ENCODE measurements at regions not wholly inside any gene's neighbourhood (a gene's known extent, or its start where the extent isn't known, plus 50 kb on each side); places are given as distances from the start of the nearest gene placed in this dataset.

DNA sequence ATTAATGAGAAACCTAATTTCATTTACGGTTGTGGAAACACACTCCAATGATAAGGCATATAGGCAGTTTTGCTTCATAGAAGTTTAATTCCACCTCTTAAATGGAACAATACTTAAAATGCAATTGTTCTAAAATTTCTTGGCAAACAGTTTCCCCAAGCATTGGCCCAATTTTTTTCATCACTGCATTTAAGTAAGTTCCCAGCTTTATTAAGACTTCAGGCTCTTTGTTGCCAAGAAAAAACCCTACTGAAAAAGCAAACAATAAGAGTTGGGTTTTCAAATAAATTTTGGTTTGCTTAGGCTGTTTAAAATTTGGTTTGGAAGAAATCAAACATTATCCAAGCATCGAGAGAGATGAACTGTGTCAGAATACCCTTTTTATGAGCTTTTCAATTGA, 690.9 kb upstream of the NRSN1 start:
- POLR2A ChIA-PET = no interaction called here
- Mint-ChIP-seq H3K27ac (no peak overlapping the region), H3K36me3 (peaks cover under 1% of the 10 kb centered on the region), H3K27me3 (ENCODE audit: low read depth) (no peaks in the 10 kb centered on the region), H3K9me3 (peaks cover 12% of the 10 kb centered on the region), H3K4me1 (no peaks in the 10 kb centered on the region), H3K4me3 (no peak overlapping the region)
- TF ChIP-seq IRF2 (CRISPR knock-in tag; IDR thresholded peaks at IDR 0.05; ENCODE audit: borderline replicate concordance, low read depth) (no peak), RELA (CRISPR knock-in tag; IDR thresholded peaks at IDR 0.05; ENCODE audit: borderline replicate concordance) (no peak), FOXJ3 (CRISPR knock-in tag; IDR thresholded peaks at IDR 0.05; ENCODE audit: borderline replicate concordance) (no peak), MYBL2 (CRISPR knock-in tag; IDR thresholded peaks at IDR 0.05) (no peak), ZNF396 (CRISPR knock-in tag; IDR thresholded peaks at IDR 0.05; ENCODE audit: borderline replicate concordance) (no peak), SOX15 (CRISPR knock-in tag; IDR thresholded peaks at IDR 0.05) (no peak)
- TF ChIP-seq, protein P1, sequence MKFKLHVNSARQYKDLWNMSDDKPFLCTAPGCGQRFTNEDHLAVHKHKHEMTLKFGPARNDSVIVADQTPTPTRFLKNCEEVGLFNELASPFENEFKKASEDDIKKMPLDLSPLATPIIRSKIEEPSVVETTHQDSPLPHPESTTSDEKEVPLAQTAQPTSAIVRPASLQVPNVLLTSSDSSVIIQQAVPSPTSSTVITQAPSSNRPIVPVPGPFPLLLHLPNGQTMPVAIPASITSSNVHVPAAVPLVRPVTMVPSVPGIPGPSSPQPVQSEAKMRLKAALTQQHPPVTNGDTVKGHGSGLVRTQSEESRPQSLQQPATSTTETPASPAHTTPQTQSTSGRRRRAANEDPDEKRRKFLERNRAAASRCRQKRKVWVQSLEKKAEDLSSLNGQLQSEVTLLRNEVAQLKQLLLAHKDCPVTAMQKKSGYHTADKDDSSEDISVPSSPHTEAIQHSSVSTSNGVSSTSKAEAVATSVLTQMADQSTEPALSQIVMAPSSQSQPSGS (CRISPR knock-in tag; IDR thresholded peaks at IDR 0.05; ENCODE audit: borderline replicate concordance, low read depth) = no peak
- DNase-seq (ENCODE audit: low spot score) = no peak
- CTCF ChIA-PET = no interaction called here
- ATAC-seq = no peak

GRCh38 chr6:23435798-23436197, 690.2 kb upstream of the NRSN1 start:
- H3K27me3 Mint-ChIP-seq (ENCODE audit: low read depth) = no peaks in the 10 kb centered on the region
- TF ChIP-seq CREB1 (CRISPR knock-in tag; IDR thresholded peaks at IDR 0.05) (no peak), ZNF423 (CRISPR knock-in tag; IDR thresholded peaks at IDR 0.05) (no peak), CDX4 (CRISPR knock-in tag; IDR thresholded peaks at IDR 0.05; ENCODE audit: borderline replicate concordance) (no peak), TEAD4 (CRISPR knock-in tag; IDR thresholded peaks at IDR 0.05) (no peak)
- TF ChIP-seq, protein P2, sequence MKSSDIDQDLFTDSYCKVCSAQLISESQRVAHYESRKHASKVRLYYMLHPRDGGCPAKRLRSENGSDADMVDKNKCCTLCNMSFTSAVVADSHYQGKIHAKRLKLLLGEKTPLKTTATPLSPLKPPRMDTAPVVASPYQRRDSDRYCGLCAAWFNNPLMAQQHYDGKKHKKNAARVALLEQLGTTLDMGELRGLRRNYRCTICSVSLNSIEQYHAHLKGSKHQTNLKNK (CRISPR knock-in tag; IDR thresholded peaks at IDR 0.05) = no peak
- no peaks in the 10 kb centered on the region; the same call in 1 of the 2 replicates for H3K36me3 Mint-ChIP-seq
- POLR2A ChIA-PET = no interaction called here
- H3K4me1 Mint-ChIP-seq = no peaks in the 10 kb centered on the region
- CTCF ChIA-PET = no interaction called here
- H3K9me3 Mint-ChIP-seq = peaks cover 6% of the 10 kb centered on the region
- ATAC-seq (no peak), DNase-seq (ENCODE audit: low spot score) (no peak)
- no peak overlapping the region for H3K4me3 Mint-ChIP-seq
- H3K27ac Mint-ChIP-seq = no peak overlapping the region

GRCh38 chr6:23441808-23442461, 684.1 kb upstream of the NRSN1 start:
- H3K36me3 Mint-ChIP-seq = no peaks in the 10 kb centered on the region
- CTCF ChIA-PET = no interaction called here
- DNase-seq (ENCODE audit: low spot score) (no peak), ATAC-seq (no peak)
- H3K27me3 Mint-ChIP-seq (ENCODE audit: low read depth) = no peaks in the 10 kb centered on the region
- H3K4me1 Mint-ChIP-seq = peaks cover 9% of the 10 kb centered on the region
- POLR2A ChIA-PET = interaction anchor here (0.6 kb wide), 1 partner anchor 511 kb away, joined by 3 read pairs; no protein-coding TSS in a partner anchor
- no peak overlapping the region for H3K4me3 Mint-ChIP-seq
- no peak overlapping the region for H3K27ac Mint-ChIP-seq
- no peaks in the 10 kb centered on the region for H3K9me3 Mint-ChIP-seq
- no peak for TF ChIP-seq ZBTB21 (CRISPR knock-in tag; IDR thresholded peaks at IDR 0.05; ENCODE audit: borderline replicate concordance)
- no peak for TF ChIP-seq E2F1 (CRISPR knock-in tag; IDR thresholded peaks at IDR 0.05)
- TF ChIP-seq, protein P2 (CRISPR knock-in tag; IDR thresholded peaks at IDR 0.05) = no peak
- TF ChIP-seq, protein P3, sequence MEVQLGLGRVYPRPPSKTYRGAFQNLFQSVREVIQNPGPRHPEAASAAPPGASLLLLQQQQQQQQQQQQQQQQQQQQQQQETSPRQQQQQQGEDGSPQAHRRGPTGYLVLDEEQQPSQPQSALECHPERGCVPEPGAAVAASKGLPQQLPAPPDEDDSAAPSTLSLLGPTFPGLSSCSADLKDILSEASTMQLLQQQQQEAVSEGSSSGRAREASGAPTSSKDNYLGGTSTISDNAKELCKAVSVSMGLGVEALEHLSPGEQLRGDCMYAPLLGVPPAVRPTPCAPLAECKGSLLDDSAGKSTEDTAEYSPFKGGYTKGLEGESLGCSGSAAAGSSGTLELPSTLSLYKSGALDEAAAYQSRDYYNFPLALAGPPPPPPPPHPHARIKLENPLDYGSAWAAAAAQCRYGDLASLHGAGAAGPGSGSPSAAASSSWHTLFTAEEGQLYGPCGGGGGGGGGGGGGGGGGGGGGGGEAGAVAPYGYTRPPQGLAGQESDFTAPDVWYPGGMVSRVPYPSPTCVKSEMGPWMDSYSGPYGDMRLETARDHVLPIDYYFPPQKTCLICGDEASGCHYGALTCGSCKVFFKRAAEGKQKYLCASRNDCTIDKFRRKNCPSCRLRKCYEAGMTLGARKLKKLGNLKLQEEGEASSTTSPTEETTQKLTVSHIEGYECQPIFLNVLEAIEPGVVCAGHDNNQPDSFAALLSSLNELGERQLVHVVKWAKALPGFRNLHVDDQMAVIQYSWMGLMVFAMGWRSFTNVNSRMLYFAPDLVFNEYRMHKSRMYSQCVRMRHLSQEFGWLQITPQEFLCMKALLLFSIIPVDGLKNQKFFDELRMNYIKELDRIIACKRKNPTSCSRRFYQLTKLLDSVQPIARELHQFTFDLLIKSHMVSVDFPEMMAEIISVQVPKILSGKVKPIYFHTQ (CRISPR knock-in tag; IDR thresholded peaks at IDR 0.05) = no peak
- no peak for TF ChIP-seq CBFB (CRISPR knock-in tag; IDR thresholded peaks at IDR 0.05; ENCODE audit: low read depth)
- TF ChIP-seq ZBTB43 (CRISPR knock-in tag; IDR thresholded peaks at IDR 0.05) = no peak
- TF ChIP-seq, protein P4, sequence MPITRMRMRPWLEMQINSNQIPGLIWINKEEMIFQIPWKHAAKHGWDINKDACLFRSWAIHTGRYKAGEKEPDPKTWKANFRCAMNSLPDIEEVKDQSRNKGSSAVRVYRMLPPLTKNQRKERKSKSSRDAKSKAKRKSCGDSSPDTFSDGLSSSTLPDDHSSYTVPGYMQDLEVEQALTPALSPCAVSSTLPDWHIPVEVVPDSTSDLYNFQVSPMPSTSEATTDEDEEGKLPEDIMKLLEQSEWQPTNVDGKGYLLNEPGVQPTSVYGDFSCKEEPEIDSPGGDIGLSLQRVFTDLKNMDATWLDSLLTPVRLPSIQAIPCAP (CRISPR knock-in tag; IDR thresholded peaks at IDR 0.05) = no peak
- TF ChIP-seq HMGXB4 (CRISPR knock-in tag; IDR thresholded peaks at IDR 0.05) = no peak
- TF ChIP-seq GTF2I (CRISPR knock-in tag; conservative IDR thresholded peaks at IDR 0.05) = no peak
